Panc1 (cell line): ENCODE measurements at regions not wholly inside any gene's neighbourhood (a gene's known extent, or its start where the extent isn't known, plus 50 kb on each side); places are given as distances from the start of the nearest gene placed in this dataset.

Experiments used
- SIN3A ChIP-seq: IDR thresholded peaks from 2 replicates; pipeline ENCODE4 v1.6.1; 2012; ENCODE audit warnings: low read depth, mild to moderate bottlenecking, low read length, moderate library complexity, borderline replicate concordance; ENCODE audit not compliant: insufficient read depth
- TF ChIP-seq, protein P1 (sequence below): fragments of 450-650 bp; IDR thresholded peaks from 2 replicates; pipeline ENCODE4 v1.5.1; 2017; ENCODE audit warnings: mild to moderate bottlenecking
- TF ChIP-seq, protein P2 (sequence below), 2 experiments: IDR thresholded peaks; 2 replicates each; pipeline ENCODE4 v1.6.1; 2011 to 2012; ENCODE audit warnings: low read depth in 2 of 2, control low read depth in 1 of 2, low read length in 1 of 2, mild to moderate bottlenecking in 1 of 2, moderate library complexity in 1 of 2; ENCODE audit not compliant: insufficient read depth in 1 of 2

DNA sequence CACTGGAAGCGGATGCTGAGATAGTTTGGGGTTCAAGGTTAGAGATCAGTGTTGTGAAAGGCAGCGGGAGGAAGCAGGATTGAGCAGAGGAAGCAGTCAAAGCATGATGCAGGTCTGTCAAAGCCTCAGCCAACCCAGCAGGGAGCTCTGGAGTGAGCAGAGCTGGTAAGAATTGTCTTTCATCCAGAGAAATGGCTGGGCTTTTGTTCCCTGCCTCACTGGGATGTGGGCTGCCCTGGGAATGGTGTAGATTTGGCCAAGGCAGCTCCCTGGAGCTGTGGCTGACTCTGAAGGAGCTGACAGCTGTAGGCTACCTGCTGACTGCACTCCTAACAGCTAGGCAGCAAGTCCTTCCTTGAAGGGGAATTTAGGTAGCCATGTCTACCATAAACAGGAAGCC is 61.9 kb upstream of the STXBP5L start:
- TF ChIP-seq, protein P1, sequence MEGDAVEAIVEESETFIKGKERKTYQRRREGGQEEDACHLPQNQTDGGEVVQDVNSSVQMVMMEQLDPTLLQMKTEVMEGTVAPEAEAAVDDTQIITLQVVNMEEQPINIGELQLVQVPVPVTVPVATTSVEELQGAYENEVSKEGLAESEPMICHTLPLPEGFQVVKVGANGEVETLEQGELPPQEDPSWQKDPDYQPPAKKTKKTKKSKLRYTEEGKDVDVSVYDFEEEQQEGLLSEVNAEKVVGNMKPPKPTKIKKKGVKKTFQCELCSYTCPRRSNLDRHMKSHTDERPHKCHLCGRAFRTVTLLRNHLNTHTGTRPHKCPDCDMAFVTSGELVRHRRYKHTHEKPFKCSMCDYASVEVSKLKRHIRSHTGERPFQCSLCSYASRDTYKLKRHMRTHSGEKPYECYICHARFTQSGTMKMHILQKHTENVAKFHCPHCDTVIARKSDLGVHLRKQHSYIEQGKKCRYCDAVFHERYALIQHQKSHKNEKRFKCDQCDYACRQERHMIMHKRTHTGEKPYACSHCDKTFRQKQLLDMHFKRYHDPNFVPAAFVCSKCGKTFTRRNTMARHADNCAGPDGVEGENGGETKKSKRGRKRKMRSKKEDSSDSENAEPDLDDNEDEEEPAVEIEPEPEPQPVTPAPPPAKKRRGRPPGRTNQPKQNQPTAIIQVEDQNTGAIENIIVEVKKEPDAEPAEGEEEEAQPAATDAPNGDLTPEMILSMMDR = no peak
- TF ChIP-seq, protein P2, sequence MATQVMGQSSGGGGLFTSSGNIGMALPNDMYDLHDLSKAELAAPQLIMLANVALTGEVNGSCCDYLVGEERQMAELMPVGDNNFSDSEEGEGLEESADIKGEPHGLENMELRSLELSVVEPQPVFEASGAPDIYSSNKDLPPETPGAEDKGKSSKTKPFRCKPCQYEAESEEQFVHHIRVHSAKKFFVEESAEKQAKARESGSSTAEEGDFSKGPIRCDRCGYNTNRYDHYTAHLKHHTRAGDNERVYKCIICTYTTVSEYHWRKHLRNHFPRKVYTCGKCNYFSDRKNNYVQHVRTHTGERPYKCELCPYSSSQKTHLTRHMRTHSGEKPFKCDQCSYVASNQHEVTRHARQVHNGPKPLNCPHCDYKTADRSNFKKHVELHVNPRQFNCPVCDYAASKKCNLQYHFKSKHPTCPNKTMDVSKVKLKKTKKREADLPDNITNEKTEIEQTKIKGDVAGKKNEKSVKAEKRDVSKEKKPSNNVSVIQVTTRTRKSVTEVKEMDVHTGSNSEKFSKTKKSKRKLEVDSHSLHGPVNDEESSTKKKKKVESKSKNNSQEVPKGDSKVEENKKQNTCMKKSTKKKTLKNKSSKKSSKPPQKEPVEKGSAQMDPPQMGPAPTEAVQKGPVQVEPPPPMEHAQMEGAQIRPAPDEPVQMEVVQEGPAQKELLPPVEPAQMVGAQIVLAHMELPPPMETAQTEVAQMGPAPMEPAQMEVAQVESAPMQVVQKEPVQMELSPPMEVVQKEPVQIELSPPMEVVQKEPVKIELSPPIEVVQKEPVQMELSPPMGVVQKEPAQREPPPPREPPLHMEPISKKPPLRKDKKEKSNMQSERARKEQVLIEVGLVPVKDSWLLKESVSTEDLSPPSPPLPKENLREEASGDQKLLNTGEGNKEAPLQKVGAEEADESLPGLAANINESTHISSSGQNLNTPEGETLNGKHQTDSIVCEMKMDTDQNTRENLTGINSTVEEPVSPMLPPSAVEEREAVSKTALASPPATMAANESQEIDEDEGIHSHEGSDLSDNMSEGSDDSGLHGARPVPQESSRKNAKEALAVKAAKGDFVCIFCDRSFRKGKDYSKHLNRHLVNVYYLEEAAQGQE (IDR thresholded peaks at IDR 0.05; ENCODE audit: insufficient read depth in 1 of 2, low read depth in 2 of 2, low read length in 1 of 2) = no peak
- no peak for TF ChIP-seq SIN3A
